Spleen (tissue), 11 donors: ENCODE measurements at regions not wholly inside any gene's neighbourhood (a gene's known extent, or its start where the extent isn't known, plus 50 kb on each side); places are given as distances from the start of the nearest gene placed in this dataset.
A peak's percentile ranks its signal among the peaks of the same experiment; 100 is the strongest.

Experiments
- DNase-seq: peaks from one replicate; pipeline ENCODE4 v3.0.0-alpha.2; 2020
- H3K27ac ChIP-seq, 8 donors: fragments of 200-600 bp; sonication (generic) in 7 of 8; 1 replicate in 4 of 8; 2 replicates in 4 of 8; pipeline versions ENCODE4 v1.5.0 to v1.8.0; 2016 to 2021; ENCODE audit warnings: inconsistent platforms in 4 of 8, mild to moderate bottlenecking in 4 of 8, moderate library complexity in 1 of 8
- H3K27me3 ChIP-seq, 7 donors: fragments of 200-600 bp; sonication (generic) in 6 of 7; replicated peaks in 1 of 7; 1 replicate in 4 of 7; 2 replicates in 3 of 7; pipeline versions ENCODE4 v1.5.0 to v1.8.0; 2016 to 2021; ENCODE audit warnings: inconsistent platforms in 3 of 7, mild to moderate bottlenecking in 1 of 7
- H3K36me3 ChIP-seq, 6 donors: fragments of 200-600 bp; sonication (generic) in 5 of 6; 1 replicate in 4 of 6; 2 replicates in 2 of 6; pipeline versions ENCODE4 v1.5.0 to v1.8.0; 2016 to 2021; ENCODE audit warnings: inconsistent platforms in 2 of 6
- H3K4me1 ChIP-seq, 6 donors: fragments of 200-600 bp; sonication (generic) in 5 of 6; 1 replicate in 3 of 6; 2 replicates in 3 of 6; pipeline versions ENCODE4 v1.5.0 to v1.8.0; 2016 to 2021; ENCODE audit warnings: inconsistent platforms in 3 of 6
- H3K4me3 ChIP-seq, 8 donors: fragments of 200-600 bp; sonication (generic) in 7 of 8; 1 replicate in 4 of 8; 2 replicates in 4 of 8; pipeline versions ENCODE4 v1.5.0 to v1.8.0; 2016 to 2021; ENCODE audit warnings: inconsistent platforms in 4 of 8, mild to moderate bottlenecking in 4 of 8, moderate library complexity in 2 of 8
- H3K9me3 ChIP-seq, 8 donors: fragments of 200-600 bp; sonication (generic) in 7 of 8; 1 replicate in 4 of 8; 2 replicates in 4 of 8; pipeline versions ENCODE4 v1.5.0 to v1.8.0; 2016 to 2021; ENCODE audit warnings: inconsistent platforms in 4 of 8
- CTCF ChIP-seq, 11 experiments: fragments of 200-600 bp in 7 of 11; fragments of 450-650 bp in 4 of 11; sonication (generic) in 4 of 11; IDR thresholded peaks in 8 of 11; conservative IDR thresholded peaks in 3 of 11; 1 replicate in 7 of 11; 2 replicates in 4 of 11; pipeline versions ENCODE4 v1.4.0 to v1.8.0; 2016 to 2021; ENCODE audit warnings: antibody characterized with exemption in 11 of 11, inconsistent platforms in 4 of 11, mild to moderate bottlenecking in 1 of 11
- POLR2A ChIP-seq, 3 donors: fragments of 450-650 bp; IDR thresholded peaks; one replicate each; pipeline ENCODE4 v1.5.1; 2017; ENCODE audit warnings: antibody characterized with exemption in 3 of 3, mild to moderate bottlenecking in 1 of 3
- POLR2AphosphoS5 ChIP-seq, 3 donors: sonication (generic); formaldehyde crosslinking; IDR thresholded peaks; one replicate each; pipeline ENCODE4 v1.5.1; 2017; ENCODE audit warnings: antibody characterized with exemption in 3 of 3
- WGBS, 5 donors: extraction: QIAGEN DNeasy Blood & Tissue Kit in 3 of 5; methylation state at CpG; one replicate each; pipeline versions ENCODE4 v1.1.5 to v1.1.7; 2013 to 2018; 5-methylcytosine and 5-hydroxymethylcytosine counted together
- intact Hi-C: fragments of 100-400 bp; cut with DNase I; formaldehyde crosslinking; loops from one replicate; pipeline ENCODE4 v1.15.0; 2023; ENCODE audit warnings: low total_unique reads
- donor health status: healthy with polysubstance abuse.
- donor health status: DM: no; HTN: no; CAD: no; lungs with moderate emphysema.
- donor health status: DM: no; HTN: no; CAD: no.
- donor health status: Bipolar disorder and iron deficiency.
- donor health status: healthy.
- donor health status: DM: no; HTN: no; CAD: no.
- donor health status: DM: yes; HTN: yes; CAD: no.

GRCh38 chr12:132414634-132415326 lies 75.2 kb upstream of the FBRSL1 start:
- peaks cover 0 to 34% (median 9%) of the 10 kb centered on the region in 7 donors for H3K27me3 ChIP-seq
- no peaks in the 10 kb centered on the region for H3K36me3 ChIP-seq
- H3K27ac ChIP-seq, result no peak overlapping the region
- H3K4me3 ChIP-seq, result peak overlapping the region in 1 of 8 donors; percentile 28
- WGBS, 5 donors, result 12 to 22% (median 15%) methylated on average over 4 to 30 of the region's 30 CpGs
- peaks cover 9 to 23% (median 16%) of the 10 kb centered on the region in 6 donors for H3K4me1 ChIP-seq
- intact Hi-C loops, result loop anchor here (2.0 to 10.0 kb wide), 3 partner anchors 108 to 260 kb away; partner anchors contain the start of gene P2RX2
- H3K9me3 ChIP-seq, result no peaks in the 10 kb centered on the region
- peak; percentile 88 to 99 (median 94) for TF ChIP-seq CTCF (IDR thresholded peaks at IDR 0.05 in 8 of 11, conservative IDR thresholded peaks at IDR 0.05 in 3 of 11)
- peak; percentile 49 to 60 (median 54) for TF ChIP-seq POLR2AphosphoS5 (IDR thresholded peaks at IDR 0.05)
- no peak for TF ChIP-seq POLR2A (IDR thresholded peaks at IDR 0.05)
- peak; percentile 92 for DNase-seq

- Histone ChIP-seq H3K4me1 (peaks cover 9 to 22% (median 16%) of the 10 kb centered on the region in 6 donors), H3K27me3 (peaks cover 0 to 37% (median 9%) of the 10 kb centered on the region in 7 donors), H3K27ac (no peak overlapping the region), H3K4me3 (no peak overlapping the region), H3K36me3 (no peaks in the 10 kb centered on the region), H3K9me3 (no peaks in the 10 kb centered on the region)
- 38 to 64% (median 44%) methylated on average over 17 to 36 of the region's 36 CpGs for WGBS, 5 donors
- intact Hi-C loops, result loop anchor here (2.0 to 10.0 kb wide), 2 partner anchors 109 to 259 kb away; no protein-coding TSS in a partner anchor
- DNase-seq, result no peak
- TF ChIP-seq POLR2AphosphoS5 (IDR thresholded peaks at IDR 0.05) (no peak), CTCF (IDR thresholded peaks at IDR 0.05 in 8 of 11, conservative IDR thresholded peaks at IDR 0.05 in 3 of 11) (peak in 10 of 11 experiments; percentile 13 to 55 (median 37)), POLR2A (IDR thresholded peaks at IDR 0.05) (no peak)
These were observed 75.9 kb upstream of the FBRSL1 start for GRCh38 chr12:132413931-132414588.

GRCh38 chr12:132411457-132411856 lies 78.5 kb upstream of the FBRSL1 start:
- no peak for DNase-seq
- Histone ChIP-seq H3K27me3 (peaks cover 0 to 52% (median 9%) of the 10 kb centered on the region in 7 donors), H3K36me3 (no peaks in the 10 kb centered on the region), H3K4me3 (no peak overlapping the region), H3K27ac (no peak overlapping the region), H3K4me1 (peaks cover 9 to 21% (median 16%) of the 10 kb centered on the region in 6 donors), H3K9me3 (no peaks in the 10 kb centered on the region)
- 70 to 85% (median 75%) methylated on average over 6 to 7 of the region's 7 CpGs for WGBS, 5 donors
- intact Hi-C loops, result loop anchor here (10.0 kb wide), 1 partner anchor 257 kb away; no protein-coding TSS in a partner anchor
- no peak for TF ChIP-seq POLR2AphosphoS5 (IDR thresholded peaks at IDR 0.05)
- no peak for TF ChIP-seq POLR2A (IDR thresholded peaks at IDR 0.05)
- TF ChIP-seq CTCF (IDR thresholded peaks at IDR 0.05 in 8 of 11, conservative IDR thresholded peaks at IDR 0.05 in 3 of 11), result no peak

- Histone ChIP-seq H3K9me3 (no peaks in the 10 kb centered on the region), H3K4me1 (peaks cover 9 to 21% (median 16%) of the 10 kb centered on the region in 6 donors), H3K36me3 (no peaks in the 10 kb centered on the region), H3K27ac (no peak overlapping the region), H3K27me3 (peaks cover 0 to 55% (median 9%) of the 10 kb centered on the region in 7 donors), H3K4me3 (no peak overlapping the region)
- intact Hi-C loops, result loop anchor here (10.0 kb wide), 1 partner anchor 256 kb away; no protein-coding TSS in a partner anchor
- TF ChIP-seq CTCF (IDR thresholded peaks at IDR 0.05 in 8 of 11, conservative IDR thresholded peaks at IDR 0.05 in 3 of 11), result no peak
- no peak for TF ChIP-seq POLR2AphosphoS5 (IDR thresholded peaks at IDR 0.05)
- no peak for TF ChIP-seq POLR2A (IDR thresholded peaks at IDR 0.05)
- no peak for DNase-seq
- 80 to 94% (median 89%) methylated on average over 10 to 14 of the region's 14 CpGs for WGBS, 5 donors
These were observed 79.1 kb upstream of the FBRSL1 start for GRCh38 chr12:132410849-132411248.
